ENCODE measurements at regions not wholly inside any gene's neighbourhood (a gene's known extent, or its start where the extent isn't known, plus 50 kb on each side); places are given as distances from the start of the nearest gene placed in this dataset.

DNA sequence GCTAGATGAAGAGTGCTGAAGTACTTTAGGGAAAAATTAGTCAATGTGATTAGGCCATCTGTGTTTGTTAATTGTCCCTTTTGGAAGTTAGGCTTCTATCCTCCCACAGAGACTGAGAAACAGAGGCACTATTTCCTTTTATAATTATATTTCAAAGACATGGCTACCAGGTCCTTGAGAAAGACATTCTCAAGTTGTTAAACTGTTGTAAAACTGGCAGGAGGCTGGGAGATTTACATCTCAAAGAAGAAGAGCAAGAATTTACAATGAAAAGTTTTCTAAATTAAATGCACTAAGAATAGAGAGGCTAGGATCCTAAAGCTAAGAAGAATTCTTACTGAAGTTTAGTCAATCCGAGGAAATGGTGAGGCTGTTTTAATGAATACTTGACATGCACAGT, 74.0 kb upstream of the BRINP3 start:
- no peak for TF ChIP-seq EZH2 (IDR thresholded peaks at IDR 0.05)
- TF ChIP-seq POLR2AphosphoS5 (IDR thresholded peaks at IDR 0.05; ENCODE audit: borderline replicate concordance, low read depth, low read length), result no peak
